ENCODE measurements at regions not wholly inside any gene's neighbourhood (a gene's known extent, or its start where the extent isn't known, plus 50 kb on each side); places are given as distances from the start of the nearest gene placed in this dataset.
"Not testable (repeated sequence)": the region's sequence is repeated elsewhere in the genome, so short reads cannot be mapped to it uniquely, and the experiment has no call there.

DNA sequence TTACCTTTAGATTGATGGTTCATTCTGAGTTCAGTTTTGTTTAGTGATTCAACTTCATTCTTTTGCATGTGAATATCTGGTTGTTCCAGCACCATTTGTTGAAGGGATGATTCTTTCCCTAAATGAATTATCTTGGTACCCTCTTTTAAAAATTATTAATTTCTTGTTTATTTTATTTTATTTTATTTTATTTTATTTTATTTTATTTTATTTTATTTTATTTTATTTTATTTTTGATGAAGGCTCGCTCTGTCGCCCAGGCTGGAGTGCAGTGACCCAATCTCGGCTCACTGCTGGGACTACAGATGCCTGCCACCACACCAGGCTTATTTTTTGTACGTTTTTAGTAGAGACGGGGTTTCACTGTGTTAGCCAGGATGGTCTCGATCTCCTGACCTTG, 141.4 kb upstream of the S1PR3 start:
- TF ChIP-seq, protein P1, sequence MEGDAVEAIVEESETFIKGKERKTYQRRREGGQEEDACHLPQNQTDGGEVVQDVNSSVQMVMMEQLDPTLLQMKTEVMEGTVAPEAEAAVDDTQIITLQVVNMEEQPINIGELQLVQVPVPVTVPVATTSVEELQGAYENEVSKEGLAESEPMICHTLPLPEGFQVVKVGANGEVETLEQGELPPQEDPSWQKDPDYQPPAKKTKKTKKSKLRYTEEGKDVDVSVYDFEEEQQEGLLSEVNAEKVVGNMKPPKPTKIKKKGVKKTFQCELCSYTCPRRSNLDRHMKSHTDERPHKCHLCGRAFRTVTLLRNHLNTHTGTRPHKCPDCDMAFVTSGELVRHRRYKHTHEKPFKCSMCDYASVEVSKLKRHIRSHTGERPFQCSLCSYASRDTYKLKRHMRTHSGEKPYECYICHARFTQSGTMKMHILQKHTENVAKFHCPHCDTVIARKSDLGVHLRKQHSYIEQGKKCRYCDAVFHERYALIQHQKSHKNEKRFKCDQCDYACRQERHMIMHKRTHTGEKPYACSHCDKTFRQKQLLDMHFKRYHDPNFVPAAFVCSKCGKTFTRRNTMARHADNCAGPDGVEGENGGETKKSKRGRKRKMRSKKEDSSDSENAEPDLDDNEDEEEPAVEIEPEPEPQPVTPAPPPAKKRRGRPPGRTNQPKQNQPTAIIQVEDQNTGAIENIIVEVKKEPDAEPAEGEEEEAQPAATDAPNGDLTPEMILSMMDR (conservative IDR thresholded peaks at IDR 0.05; ENCODE audit: low read length): not testable (repeated sequence)
- TF ChIP-seq EZH2phosphoT487 (IDR thresholded peaks at IDR 0.05; ENCODE audit: borderline replicate concordance, low read depth, low read length): not testable (repeated sequence)

All from OCI-LY7 (cell line).